HG03196 (cell line): ENCODE measurements at regions not wholly inside any gene's neighbourhood (a gene's known extent, or its start where the extent isn't known, plus 50 kb on each side); places are given as distances from the start of the nearest gene placed in this dataset.

Source experiments
- ATAC-seq: cut with Tn5 transposase; IDR thresholded peaks from one replicate; pipeline ENCODE4 v1.9.1; 2021; ENCODE audit not compliant: unreplicated experiment

DNA sequence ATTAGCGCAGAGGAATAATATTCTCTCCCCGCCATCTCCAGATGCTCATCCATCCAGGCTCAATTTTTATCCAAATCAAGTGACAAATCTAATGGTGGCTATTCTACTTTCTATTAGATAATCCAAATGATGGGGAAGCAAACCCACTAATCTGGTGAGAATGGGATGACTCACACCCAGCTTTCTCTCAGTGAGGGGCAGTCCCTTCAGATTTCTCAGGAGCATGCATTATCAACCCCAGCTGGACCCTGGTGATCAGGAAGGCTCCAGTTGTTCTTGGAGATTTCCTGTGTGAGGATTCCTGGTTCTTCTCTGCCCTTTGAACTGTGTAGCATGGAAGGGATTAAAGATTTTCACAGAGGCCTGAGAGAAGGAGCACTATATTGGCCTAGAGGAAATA is 358.0 kb downstream of the WDR72 start:
- ATAC-seq, result no peak

DNA sequence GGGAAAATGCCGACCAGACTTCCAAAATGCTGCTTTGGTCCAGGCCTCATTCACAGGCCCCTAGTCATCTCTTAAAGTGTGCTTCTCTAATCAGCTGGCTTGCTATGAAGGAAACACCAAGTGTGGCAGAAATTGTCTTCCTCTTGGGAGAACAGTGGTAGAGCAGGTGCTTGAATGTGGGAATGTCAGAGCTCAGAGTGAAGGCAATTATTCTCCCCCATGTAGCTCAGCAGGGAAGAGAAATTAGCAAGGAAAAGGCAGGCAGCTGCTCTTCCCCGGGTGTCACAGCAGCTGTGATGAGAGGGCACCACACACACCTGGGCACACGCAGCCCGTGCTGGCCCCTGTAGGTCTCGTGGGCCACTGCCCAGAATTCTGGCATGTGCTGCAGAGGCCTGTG is 358.5 kb downstream of the WDR72 start:
- no peak for ATAC-seq

DNA sequence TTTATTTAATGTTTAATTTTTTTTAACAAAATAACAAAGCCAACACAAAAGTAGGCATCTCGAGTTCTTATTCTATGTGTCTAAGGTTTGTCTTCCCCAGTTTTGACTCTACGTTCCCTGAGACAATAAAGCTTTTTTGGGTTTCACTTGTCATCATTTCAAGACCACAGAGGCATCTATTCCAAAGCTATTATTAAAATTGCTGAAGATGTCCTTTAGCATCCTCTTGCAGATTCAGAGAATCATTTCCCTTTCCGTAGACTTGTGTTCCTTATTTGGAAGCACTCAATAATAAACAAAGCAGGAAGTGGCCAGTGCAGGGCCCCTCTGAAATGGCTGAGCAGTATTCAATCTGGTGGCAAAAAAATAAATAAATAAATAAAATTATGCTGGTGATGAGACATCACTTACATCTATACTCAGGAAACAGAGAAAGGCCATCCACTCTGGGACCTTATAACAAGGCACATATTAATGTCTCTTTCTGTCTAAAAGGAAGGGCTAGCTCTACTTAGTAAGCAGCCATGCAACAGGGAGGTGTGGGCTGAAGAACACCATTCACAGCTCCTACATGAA is 362.3 kb downstream of the WDR72 start:
- no peak for ATAC-seq

DNA sequence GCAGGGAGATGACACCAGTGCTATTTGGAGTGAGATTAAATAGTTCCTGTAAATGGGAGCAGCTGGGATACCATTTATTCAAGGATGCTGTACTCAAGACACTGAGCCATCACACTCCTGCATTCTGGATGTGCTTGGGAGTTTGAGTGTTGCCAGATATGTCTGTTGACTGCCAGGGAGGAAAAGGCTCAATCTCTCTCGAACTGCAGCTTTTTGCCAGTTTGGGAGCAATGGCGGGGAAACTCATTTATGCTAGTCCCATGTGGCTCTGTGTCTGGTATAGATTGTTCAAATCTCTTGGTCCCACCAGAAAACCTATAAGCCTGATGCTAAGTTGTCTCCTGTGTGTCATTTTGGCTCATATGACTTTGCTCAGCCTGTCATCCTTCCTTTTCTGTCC is 363.6 kb downstream of the WDR72 start:
- no peak for ATAC-seq

DNA sequence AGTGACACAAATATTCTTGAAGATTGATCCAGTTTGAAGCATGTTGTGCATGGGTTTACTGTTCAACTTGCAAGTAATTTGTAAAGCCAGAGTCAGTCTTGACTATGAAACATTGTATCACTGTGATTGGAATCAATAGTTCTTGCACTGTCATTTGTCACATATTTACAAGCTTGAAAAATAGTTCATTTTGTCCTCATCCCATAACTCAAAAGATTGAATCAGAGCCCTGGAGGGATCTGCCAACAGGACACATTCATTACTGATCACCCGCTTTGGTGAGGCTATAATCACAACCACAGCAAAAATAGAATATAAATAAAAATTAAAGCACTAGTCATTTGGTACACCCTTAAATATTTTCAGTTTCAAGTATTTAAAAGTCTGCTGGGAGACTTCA is 368.9 kb downstream of the WDR72 start:
- no peak for ATAC-seq

DNA sequence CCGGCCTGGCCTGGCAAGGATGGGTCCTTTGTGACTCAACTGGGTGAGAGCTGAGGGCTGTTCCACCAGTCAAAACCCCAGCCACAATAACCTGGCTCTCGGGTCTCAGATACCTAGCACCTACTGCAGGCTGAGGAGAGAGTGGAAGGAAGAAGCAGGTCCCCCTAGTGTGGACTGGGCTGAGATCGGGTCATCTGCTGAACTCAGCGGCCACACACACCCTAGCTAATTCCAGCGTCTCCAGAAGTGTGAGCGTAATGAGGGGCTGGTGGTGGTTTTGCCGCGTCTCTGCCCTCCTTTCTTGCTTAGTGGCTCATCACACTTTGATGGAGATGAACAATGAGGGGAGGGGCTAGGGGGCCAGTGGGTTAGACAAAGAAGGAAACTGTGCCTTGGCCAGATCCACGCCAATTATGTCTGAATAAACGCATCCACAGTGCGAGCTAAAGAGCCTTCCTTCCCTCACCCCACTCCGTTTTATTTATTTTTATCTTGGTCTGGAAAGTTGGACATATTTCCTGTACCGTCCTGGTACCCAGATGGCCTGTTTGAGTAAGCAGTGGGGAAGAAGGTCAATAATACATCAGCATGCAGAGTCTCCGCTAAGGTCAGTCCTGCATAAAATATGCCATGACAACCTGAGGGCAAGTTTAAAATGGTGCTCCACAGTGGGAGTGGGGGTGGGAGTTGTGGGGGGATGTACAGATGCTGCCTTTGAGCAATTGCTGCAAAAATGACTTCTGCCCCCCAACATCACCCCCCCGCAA is 370.0 kb downstream of the WDR72 start:
- ATAC-seq, result no peak

DNA sequence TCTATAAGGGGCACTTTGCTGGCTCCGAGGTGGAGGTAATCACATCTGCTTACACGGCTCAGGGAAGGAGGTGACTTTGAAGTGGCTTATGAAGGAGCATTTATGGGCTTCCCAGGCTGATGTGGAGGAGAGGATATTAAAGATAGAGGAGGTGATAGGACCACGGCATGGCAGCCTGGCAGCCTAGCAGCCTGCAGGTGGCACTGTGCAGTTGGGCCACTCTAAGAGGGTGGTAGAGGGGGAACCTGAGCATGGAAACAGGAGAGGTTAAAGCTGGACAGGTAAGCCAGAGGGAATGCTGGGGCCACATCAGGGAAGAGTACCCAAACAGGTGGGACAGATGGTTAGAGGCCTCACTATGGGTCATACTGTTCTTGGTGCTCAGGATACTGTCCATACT is 375.0 kb downstream of the WDR72 start:
- no peak for ATAC-seq

DNA sequence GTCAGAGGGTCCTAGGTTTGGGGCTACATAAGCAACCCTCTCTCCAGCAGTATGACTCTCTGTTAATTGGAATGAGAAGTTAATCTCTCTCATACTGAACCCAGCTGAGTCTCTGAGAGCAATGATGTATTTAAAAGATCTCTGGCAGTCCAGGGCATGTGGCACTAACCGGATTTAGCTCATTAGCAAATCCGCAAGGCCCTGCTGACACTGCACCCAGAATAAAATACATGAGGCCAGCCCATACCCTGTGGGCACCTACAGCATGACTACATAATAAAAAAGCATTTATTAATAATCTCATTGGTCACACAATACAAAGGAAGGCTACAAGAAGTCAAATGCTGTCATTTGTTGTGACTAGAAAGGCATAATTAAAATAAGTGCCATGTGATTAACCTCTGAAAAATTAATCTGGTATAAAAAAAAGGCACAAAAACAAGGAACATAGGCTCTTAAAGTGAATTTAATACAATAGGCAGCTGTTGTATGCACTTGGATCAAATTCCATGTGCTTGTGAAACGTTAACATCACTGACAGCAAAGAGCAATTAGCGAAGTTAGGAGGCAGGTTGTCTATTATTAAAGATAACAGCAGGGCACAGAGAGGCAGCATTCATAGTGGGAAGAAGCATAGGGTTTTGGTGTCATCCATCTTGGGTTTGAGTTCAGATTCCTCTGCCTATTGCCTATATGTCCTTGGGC is 381.2 kb downstream of the WDR72 start:
- ATAC-seq, result no peak

DNA sequence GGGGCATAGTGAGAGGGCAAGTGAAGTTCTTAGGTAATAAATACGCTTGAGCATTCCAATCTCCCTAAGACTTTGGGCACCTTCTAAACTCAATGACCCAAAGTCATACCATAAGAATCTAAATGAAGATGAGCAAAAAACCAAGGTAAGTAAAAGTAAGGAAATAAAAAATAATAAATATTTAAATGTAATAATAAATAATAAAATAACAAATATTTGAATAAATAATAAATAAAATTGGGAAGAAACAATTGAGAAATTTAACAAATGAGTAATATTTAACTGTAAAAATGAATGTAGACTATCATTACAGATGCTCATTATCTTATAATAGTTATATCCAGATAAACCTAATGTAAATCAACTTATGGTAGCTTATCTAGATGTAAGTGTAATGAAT is 391.7 kb downstream of the WDR72 start:
- ATAC-seq, result no peak

DNA sequence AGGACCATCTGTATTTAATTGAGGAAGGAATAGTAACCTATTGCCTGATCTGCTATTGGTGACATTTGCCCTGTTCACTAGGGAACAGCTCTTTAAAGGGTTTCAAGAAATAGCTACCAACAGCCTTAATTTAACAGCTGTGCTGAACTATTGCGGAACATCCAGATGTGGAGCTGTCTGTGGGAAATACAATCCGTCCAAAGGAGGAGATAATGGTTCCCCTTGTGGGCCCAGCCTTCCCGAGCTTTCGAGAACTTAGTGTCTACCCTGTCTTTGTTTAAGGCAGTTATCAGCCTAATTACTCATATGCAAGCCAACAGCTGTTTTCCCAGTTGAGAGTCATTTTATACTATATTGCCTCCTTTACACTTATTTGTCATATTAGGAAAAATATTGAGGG is 398.6 kb downstream of the WDR72 start:
- no peak for ATAC-seq

DNA sequence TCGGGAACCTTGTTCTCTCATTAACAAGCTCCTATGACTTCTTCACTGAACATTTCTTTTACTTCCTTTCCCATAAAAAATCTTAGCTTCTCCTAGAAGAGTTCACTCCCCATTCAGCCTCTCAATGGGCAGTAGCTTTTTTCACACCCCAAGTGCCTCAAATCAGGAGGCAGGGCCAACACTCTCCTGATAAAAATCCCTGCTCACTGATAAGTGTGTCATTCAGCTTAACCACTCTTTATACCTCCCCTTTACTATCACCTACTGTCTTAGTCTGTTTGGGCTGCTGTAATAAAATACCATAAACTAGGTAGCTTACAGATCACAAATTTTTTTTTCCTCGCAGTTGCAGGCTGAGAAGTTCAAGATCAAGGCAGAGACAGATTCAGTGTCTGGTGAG is 400.4 kb downstream of the WDR72 start:
- no peak for ATAC-seq

DNA sequence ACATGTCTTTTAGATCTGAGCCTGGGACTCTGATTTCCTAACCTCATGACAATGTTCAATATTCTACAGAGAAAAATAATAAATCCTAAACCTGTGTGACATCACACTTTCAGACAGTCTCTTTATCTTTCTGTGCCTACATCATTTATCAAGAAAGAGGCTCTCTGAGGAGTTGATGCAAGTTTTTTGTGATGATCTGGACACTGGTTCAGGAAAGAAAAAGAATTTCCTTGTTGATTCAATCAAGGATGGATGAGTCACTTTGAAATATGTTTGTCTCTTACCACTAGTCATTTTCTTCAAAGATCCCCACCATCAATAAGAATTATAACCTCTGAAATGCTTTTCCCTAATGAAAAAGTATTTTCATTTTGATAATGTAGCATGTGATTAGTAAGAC is 404.6 kb downstream of the WDR72 start:
- ATAC-seq, result no peak

DNA sequence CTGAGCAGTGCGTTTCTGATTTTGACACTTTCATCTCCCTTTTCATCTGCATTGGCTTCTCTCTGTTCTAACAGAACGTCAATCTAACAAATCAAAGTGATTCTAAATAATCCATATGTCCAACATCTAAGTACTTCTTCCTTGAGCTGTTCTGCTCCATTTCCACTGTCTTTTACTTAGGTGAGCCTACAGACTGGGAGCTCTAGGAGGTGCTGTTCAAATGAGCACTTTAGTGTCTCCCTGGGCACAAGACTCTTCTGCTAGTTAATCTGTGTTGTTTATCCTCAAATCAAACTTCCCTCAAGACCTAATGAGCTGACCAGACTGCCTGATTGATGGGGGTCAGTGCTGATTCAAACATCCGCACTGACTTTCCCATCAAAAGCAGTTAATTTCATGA is 408.1 kb downstream of the WDR72 start:
- no peak for ATAC-seq

DNA sequence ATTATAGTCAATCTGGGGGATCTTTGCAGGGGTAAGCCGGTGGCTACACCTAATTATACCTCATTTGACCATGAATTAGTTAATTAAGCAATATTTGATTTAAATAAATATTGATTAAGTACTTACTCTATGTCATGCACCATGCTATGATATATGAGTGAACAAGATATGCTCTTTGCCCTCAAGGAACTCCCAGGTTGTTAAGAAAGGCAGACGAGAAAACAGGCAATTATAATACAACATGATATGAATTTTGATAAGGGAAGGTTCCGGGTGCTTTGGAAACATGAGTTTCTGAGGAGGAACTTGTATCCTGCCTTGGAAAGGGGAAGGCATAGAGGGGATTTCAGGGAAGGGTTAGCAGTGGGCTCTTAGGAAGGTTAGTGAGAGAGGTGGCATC is 412.9 kb downstream of the WDR72 start:
- ATAC-seq, result no peak

DNA sequence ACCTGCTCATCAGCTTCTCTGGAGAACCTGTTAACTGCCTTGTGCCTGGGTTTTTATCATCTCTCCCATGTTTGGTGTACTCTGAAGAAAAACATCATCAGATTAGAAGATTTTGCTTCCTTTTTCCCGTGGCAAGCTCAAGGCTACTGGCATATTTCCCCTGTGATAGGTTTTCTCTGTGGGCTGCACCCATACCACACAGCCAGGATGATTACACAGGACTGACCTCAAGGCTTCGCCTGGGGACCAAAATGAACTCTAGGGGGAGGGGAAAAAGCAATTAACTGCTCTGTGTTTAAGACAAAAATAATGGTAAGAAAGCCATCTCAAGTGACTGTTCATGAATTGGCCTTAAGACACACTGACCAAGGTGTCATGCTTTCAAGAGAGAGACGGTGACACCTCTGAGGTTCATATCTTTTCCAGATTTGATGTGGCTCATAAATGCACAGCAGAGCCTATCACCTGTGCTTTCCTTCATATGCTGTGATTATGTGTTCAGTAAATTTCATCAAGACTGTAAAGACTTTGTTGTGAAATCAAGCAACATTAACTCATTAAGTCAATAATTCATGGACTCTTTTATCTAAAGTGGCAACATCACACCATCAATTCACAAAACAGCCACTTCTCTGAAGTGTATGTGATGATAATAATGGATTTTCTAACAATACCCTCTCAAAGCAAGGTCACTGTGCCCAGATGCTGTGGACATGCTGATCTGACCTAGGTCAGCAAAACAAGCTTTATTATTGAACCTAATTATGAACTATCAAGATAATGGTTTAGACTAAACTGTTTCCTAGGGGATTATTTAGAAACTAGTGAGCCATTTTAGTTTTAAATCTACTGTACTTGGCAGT is 427.9 kb downstream of the WDR72 start:
- no peak for ATAC-seq

DNA sequence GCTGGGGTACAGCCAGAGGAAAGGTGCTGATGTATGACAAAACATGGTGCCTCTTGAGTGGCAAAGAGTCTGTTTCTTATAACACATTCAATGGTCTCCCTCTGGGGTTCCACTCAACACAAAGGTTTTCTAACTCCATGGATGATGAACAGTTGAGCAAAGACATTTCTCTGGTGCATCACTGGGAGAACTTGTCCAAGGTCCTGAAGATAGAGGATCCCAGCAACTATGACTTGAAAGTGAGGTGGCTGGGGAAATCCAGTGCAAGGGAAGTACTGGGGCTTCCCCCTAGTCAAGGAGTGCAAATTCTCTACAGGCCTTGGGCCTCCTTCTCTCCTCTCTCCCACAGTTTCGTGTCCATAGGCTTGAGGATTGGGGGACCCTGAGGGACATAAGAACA is 431.1 kb downstream of the WDR72 start:
- no peak for ATAC-seq

DNA sequence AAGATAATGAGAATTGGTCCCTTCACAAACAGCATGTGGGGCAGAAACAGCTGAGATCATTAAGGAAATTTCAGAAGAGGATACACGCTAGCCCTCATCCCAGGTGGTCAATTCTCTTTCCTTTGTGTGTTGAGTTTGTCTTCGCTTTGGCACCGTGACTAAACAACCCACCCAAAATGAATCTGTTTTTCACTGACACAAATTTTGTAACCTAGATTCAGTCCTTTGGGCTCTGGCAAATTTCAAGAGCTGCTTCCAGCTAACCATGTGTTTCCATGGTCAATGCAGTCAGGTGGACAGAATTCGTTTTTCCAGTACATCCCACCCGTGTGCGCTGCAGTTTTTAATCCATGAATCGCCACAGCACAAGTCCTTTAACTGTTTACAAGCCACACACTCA is 435.4 kb downstream of the WDR72 start:
- no peak for ATAC-seq

DNA sequence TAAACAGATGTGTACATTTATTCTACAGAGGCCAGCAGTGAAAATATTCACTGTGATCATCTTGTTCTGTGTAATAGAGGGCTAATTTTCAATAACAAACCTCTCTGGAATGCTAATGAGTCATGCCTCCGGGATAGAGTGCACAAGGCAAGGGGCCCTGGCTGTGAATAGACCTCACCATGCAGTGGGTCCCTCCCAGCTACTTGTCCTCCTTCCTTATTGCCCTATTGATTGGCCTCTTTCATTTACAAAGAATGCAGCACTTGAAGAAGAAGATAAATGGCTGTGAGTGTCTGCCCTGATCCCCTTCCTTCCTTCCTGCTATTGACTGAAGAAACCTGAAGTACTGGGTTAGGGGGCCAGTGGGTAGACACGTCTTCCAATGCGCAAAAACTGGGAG is 436.3 kb downstream of the WDR72 start:
- ATAC-seq, result no peak

DNA sequence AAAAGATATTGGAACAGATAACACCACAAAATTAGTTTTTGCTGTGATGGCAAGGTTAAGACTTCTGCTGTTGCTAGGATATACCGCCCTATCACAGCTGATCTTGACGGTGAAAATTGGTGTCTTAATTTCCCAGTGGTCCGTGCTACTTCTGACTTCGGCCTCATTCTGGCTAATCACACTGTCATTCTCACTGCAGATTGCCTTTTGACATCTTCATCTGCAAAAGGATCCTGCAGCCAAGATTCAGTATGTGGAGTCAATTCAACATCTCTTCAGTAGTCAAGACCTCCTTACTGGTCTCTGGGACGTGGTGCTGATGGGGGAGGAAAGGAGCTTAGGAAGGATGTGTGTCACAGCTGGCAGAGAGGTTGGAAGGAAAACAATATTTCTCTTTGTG is 438.6 kb downstream of the WDR72 start:
- ATAC-seq, result no peak

DNA sequence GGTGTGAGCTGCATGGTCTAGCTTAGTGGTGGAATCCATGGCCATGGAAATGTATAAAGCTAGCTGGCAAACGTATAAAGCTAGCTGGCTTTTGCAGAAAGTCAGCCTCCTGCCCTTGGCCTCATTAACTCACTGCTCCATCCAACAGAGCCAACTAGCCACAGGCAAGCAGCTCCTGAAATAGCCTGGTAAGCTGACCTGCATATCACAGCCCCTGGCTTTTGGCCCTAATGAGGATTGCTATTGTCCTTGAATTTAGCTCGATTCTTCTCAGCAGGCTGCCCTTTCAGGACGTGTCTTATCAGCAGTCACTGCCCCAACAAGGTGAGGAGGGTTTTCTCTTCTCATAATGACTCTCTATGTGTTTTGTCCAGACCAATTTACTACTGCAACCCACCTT is 446.8 kb downstream of the WDR72 start:
- ATAC-seq, result no peak

DNA sequence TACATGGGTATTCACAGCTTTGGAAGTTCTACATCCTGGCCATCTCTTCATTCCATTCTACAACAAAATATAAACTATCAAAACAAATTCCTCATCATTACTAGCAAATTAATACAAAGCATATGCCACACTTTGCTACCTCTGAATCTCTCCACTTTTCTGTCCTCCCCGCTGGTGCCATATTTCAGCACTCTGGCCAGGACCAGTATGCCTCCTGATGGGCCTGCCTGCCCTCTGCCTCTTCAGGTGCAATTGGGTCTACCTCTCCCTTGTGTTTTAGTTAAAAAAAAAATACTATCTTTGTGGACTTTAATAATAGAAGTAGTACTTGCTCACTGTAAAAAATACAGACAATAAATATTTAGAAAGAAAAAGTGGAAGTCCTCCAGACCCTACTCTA is 448.8 kb downstream of the WDR72 start:
- no peak for ATAC-seq
